HepG2 (cell line): ENCODE measurements at regions not wholly inside any gene's neighbourhood (a gene's known extent, or its start where the extent isn't known, plus 50 kb on each side); places are given as distances from the start of the nearest gene placed in this dataset.

Source experiments
- ATF2 ChIP-seq: sonication (generic); formaldehyde crosslinking; IDR thresholded peaks from 2 replicates; pipeline ENCODE4 v1.4.0; 2020; ENCODE audit warnings: missing genetic modification reagents
- CTCF ChIP-seq: sonication (generic); formaldehyde crosslinking; IDR thresholded peaks from 2 replicates; pipeline ENCODE4 v1.5.0; 2020; ENCODE audit warnings: mild to moderate bottlenecking, missing genetic modification reagents, moderate library complexity
- HOXA9 ChIP-seq: sonication (generic); formaldehyde crosslinking; IDR thresholded peaks from 2 replicates; pipeline ENCODE4 v1.8.1; 2022; ENCODE audit warnings: missing genetic modification reagents, mild to moderate bottlenecking, moderate library complexity, borderline replicate concordance
- MTF1 ChIP-seq: sonication (generic); formaldehyde crosslinking; IDR thresholded peaks from 2 replicates; pipeline ENCODE4 v1.5.0; 2020; ENCODE audit warnings: missing genetic modification reagents
- SMYD3 ChIP-seq: sonication (generic); formaldehyde crosslinking; IDR thresholded peaks from 2 replicates; pipeline ENCODE4 v1.8.1; 2023; ENCODE audit warnings: mild to moderate bottlenecking, missing genetic modification reagents
- ZNF138 ChIP-seq: sonication (generic); formaldehyde crosslinking; IDR thresholded peaks from 2 replicates; pipeline ENCODE4 v1.5.0; 2020; ENCODE audit warnings: mild to moderate bottlenecking, low read depth, missing genetic modification reagents

GRCh38 chr11:22467741-22468140, 129.6 kb downstream of the SLC17A6 start:
- TF ChIP-seq ATF2 (CRISPR knock-in tag) = no peak
- no peak for TF ChIP-seq CTCF (CRISPR knock-in tag)
- TF ChIP-seq ZNF138 (CRISPR knock-in tag) = no peak
- TF ChIP-seq HOXA9 = no peak
- TF ChIP-seq MTF1 (CRISPR knock-in tag) = no peak
- no peak for TF ChIP-seq SMYD3 (CRISPR knock-in tag)
